Fibroblast of skin of abdomen (primary cell): ENCODE measurements at regions not wholly inside any gene's neighbourhood (a gene's known extent, or its start where the extent isn't known, plus 50 kb on each side); places are given as distances from the start of the nearest gene placed in this dataset.

Source experiments
- DNase-seq: peaks from one replicate; pipeline ENCODE4 v3.0.0-alpha.2; 2013

GRCh38 chr18:75527848-75528685 lies 100.6 kb upstream of the SMIM21 start:
- DNase-seq, result peak; percentile 12

GRCh38 chr18:75526038-75526437 lies 98.5 kb upstream of the SMIM21 start:
- no peak for DNase-seq

- no peak for DNase-seq
Observed at GRCh38 chr18:75525331-75525730, 97.8 kb upstream of the SMIM21 start.

- DNase-seq, result no peak
Observed at GRCh38 chr18:75524841-75525240, 97.3 kb upstream of the SMIM21 start.

GRCh38 chr18:75524181-75524580 lies 96.7 kb upstream of the SMIM21 start:
- DNase-seq, result no peak

- DNase-seq, result no peak
Observed at GRCh38 chr18:75521816-75522215, 94.3 kb upstream of the SMIM21 start.

- DNase-seq, result no peak
Observed at GRCh38 chr18:75518007-75518406, 90.5 kb upstream of the SMIM21 start.

GRCh38 chr18:75517286-75517685 lies 89.8 kb upstream of the SMIM21 start:
- no peak for DNase-seq

- no peak for DNase-seq
Observed at GRCh38 chr18:75507636-75508035, 80.1 kb upstream of the SMIM21 start.

- DNase-seq, result no peak
Observed at GRCh38 chr18:75506913-75507312, 79.4 kb upstream of the SMIM21 start.

- no peak for DNase-seq
Observed at GRCh38 chr18:75504469-75504868, 77.0 kb upstream of the SMIM21 start.

- DNase-seq, result no peak
Observed at GRCh38 chr18:75503615-75504014, 76.1 kb upstream of the SMIM21 start.

GRCh38 chr18:75502286-75502685 lies 74.8 kb upstream of the SMIM21 start:
- DNase-seq, result no peak

- peak; percentile 45 for DNase-seq
Observed at GRCh38 chr18:75500545-75500944, 73.0 kb upstream of the SMIM21 start.

- no peak for DNase-seq
Observed at GRCh38 chr18:75497576-75498235, 70.2 kb upstream of the SMIM21 start.

- no peak for DNase-seq
Observed at GRCh38 chr18:75496151-75496550, 68.6 kb upstream of the SMIM21 start.

- peak; percentile 69 for DNase-seq
Observed at GRCh38 chr18:75492852-75493251, 65.3 kb upstream of the SMIM21 start.

- no peak for DNase-seq
Observed at GRCh38 chr18:75491361-75491760, 63.9 kb upstream of the SMIM21 start.

GRCh38 chr18:75489493-75490190 lies 62.1 kb upstream of the SMIM21 start:
- peak; percentile 97 for DNase-seq

- no peak for DNase-seq
Observed at GRCh38 chr18:75483662-75484061, 56.2 kb upstream of the SMIM21 start.

- DNase-seq, result peak; percentile 34
Observed at GRCh38 chr18:75482880-75483279, 55.4 kb upstream of the SMIM21 start.

- no peak for DNase-seq
Observed at GRCh38 chr18:75480487-75480886, 53.0 kb upstream of the SMIM21 start.
